Natural killer cell (primary cell): ENCODE measurements at regions not wholly inside any gene's neighbourhood (a gene's known extent, or its start where the extent isn't known, plus 50 kb on each side); places are given as distances from the start of the nearest gene placed in this dataset.

Experiments used
- ATAC-seq, 3 donors: fragments of 150-1000 bp in 2 of 3; fragments of 200-7000 bp in 1 of 3; cut with Tn5 transposase; 1 replicate in 1 of 3; 2 replicates in 2 of 3; pipeline ENCODE4 v1.10.0; 2021; ENCODE audit warnings: mild to moderate bottlenecking in 2 of 3, moderate library complexity in 2 of 3
- DNase-seq, 2 donors: peaks; one replicate each; pipeline versions ENCODE4 v3.0.0 to v3.0.0-alpha.2; 2013 to 2021; ENCODE audit warnings: mixed read lengths in 1 of 2
- H3K27ac ChIP-seq: one replicate; pipeline ENCODE4 v1.5.1; 2013; ENCODE audit warnings: mild to moderate bottlenecking, low read length
- H3K27me3 ChIP-seq: one replicate; pipeline ENCODE4 v1.6.1; 2013; ENCODE audit warnings: low read length; ENCODE audit not compliant: control insufficient read depth, insufficient read depth
- H3K36me3 ChIP-seq: one replicate; pipeline ENCODE4 v1.6.1; 2013; ENCODE audit warnings: low read length; ENCODE audit not compliant: control insufficient read depth, insufficient read depth
- H3K4me1 ChIP-seq: one replicate; pipeline ENCODE4 v1.6.1; 2013; ENCODE audit warnings: low read length; ENCODE audit not compliant: control insufficient read depth, insufficient read depth
- H3K4me3 ChIP-seq: one replicate; pipeline ENCODE4 v1.5.1; 2013; ENCODE audit warnings: low read length
- H3K9me3 ChIP-seq: one replicate; pipeline ENCODE4 v1.6.1; 2013; ENCODE audit warnings: low read length; ENCODE audit not compliant: control insufficient read depth, insufficient read depth
- H3K27ac Mint-ChIP-seq, 2 donors: one replicate each; pipeline ENCODE4 v1.8.0; 2022; ENCODE audit warnings: mild to moderate bottlenecking in 2 of 2, mixed read lengths in 2 of 2, moderate library complexity in 1 of 2
- H3K27me3 Mint-ChIP-seq, 2 donors: one replicate each; pipeline ENCODE4 v1.8.0; 2022; ENCODE audit warnings: low read depth in 2 of 2, mixed read lengths in 2 of 2
- H3K36me3 Mint-ChIP-seq: one replicate; pipeline ENCODE4 v1.8.0; 2022; ENCODE audit warnings: mixed read lengths
- H3K4me1 Mint-ChIP-seq, 2 donors: one replicate each; pipeline ENCODE4 v1.8.0; 2022; ENCODE audit warnings: mixed read lengths in 2 of 2
- H3K4me3 Mint-ChIP-seq: one replicate; pipeline ENCODE4 v1.8.0; 2022; ENCODE audit warnings: mild to moderate bottlenecking, moderate library complexity, mixed read lengths
- H3K9me3 Mint-ChIP-seq, 2 donors: one replicate each; pipeline ENCODE4 v1.8.0; 2022; ENCODE audit warnings: mixed read lengths in 2 of 2
- WGBS: methylation state at CpG from one replicate; pipeline ENCODE4 v1.1.7; 2013; ENCODE audit warnings: missing lambda C conversion rate; ENCODE audit not compliant: insufficient coverage; 5-methylcytosine and 5-hydroxymethylcytosine counted together
- intact Hi-C: fragments of 100-400 bp; cut with micrococcal nuclease; formaldehyde crosslinking; loops from one replicate; pipeline ENCODE4 v1.14.2; 2022
- TF ChIP-seq, protein P1 (sequence below): fragments of 200-600 bp; IDR thresholded peaks from one replicate; pipeline ENCODE4 v1.8.0; 2022; ENCODE audit warnings: antibody characterized with exemption

DNA sequence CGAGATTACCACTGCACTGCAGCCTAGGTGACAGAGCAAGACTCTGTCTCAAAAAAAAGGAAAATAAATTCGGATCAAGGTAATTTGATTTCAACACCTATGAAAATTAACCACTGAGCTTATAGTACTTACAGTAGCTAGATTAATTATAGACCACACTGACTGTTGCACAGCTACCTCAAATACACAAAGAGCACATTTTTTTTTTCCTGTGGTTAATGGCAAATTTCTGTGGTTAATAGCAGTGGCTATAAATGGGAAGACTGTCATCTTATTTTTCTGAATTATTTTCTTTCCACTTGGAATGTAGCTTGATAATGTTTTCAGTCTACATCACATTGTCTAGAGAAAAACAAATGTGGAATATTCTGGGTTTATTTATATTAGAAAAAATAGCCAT, 1661.6 kb upstream of the PCDH7 start:
- Histone ChIP-seq H3K36me3 (no peaks in the 10 kb centered on the region), H3K27me3 (no peaks in the 10 kb centered on the region), H3K27ac (no peak overlapping the region), H3K9me3 (peaks cover 4% of the 10 kb centered on the region), H3K4me3 (no peak overlapping the region), H3K4me1 (no peaks in the 10 kb centered on the region)
- H3K4me1 Mint-ChIP-seq = no peaks in the 10 kb centered on the region
- no peak overlapping the region for H3K27ac Mint-ChIP-seq
- intact Hi-C loops = no loop called here
- H3K9me3 Mint-ChIP-seq = peaks cover 0 to 7% of the 10 kb centered on the region in 2 donors
- TF ChIP-seq, protein P1, sequence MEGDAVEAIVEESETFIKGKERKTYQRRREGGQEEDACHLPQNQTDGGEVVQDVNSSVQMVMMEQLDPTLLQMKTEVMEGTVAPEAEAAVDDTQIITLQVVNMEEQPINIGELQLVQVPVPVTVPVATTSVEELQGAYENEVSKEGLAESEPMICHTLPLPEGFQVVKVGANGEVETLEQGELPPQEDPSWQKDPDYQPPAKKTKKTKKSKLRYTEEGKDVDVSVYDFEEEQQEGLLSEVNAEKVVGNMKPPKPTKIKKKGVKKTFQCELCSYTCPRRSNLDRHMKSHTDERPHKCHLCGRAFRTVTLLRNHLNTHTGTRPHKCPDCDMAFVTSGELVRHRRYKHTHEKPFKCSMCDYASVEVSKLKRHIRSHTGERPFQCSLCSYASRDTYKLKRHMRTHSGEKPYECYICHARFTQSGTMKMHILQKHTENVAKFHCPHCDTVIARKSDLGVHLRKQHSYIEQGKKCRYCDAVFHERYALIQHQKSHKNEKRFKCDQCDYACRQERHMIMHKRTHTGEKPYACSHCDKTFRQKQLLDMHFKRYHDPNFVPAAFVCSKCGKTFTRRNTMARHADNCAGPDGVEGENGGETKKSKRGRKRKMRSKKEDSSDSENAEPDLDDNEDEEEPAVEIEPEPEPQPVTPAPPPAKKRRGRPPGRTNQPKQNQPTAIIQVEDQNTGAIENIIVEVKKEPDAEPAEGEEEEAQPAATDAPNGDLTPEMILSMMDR = no peak
- ATAC-seq = no peak
- no peak overlapping the region for H3K4me3 Mint-ChIP-seq
- WGBS = 54% methylated on average over 2 of the region's 2 CpGs
- H3K36me3 Mint-ChIP-seq = no peaks in the 10 kb centered on the region
- no peak for DNase-seq
- H3K27me3 Mint-ChIP-seq = no peaks in the 10 kb centered on the region

DNA sequence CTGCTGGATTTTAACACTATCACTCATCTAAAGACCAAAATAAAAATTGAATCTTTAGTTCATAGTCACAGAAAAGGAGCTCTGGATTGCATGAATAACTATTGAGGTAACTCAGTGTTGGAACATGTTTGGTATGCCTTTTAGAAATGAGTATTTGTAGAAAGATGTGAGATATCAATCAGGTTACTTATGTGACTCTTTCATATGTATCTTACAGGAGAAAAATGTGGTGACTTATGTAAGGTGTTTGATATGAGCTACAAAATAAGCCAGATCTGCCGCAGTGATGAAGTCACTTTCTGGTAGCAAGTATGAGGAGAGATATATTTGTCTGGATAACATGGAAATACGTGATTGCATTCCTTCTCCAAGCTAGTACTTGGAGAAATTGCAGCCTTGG, 1653.3 kb upstream of the PCDH7 start:
- Histone ChIP-seq H3K4me1 (no peaks in the 10 kb centered on the region), H3K36me3 (no peaks in the 10 kb centered on the region), H3K4me3 (no peak overlapping the region), H3K27me3 (no peaks in the 10 kb centered on the region), H3K9me3 (peaks cover 4% of the 10 kb centered on the region), H3K27ac (no peak overlapping the region)
- DNase-seq (no peak), ATAC-seq (no peak)
- peaks cover 23% of the 10 kb centered on the region for H3K36me3 Mint-ChIP-seq
- no peak overlapping the region for H3K27ac Mint-ChIP-seq
- intact Hi-C loops = no loop called here
- H3K4me1 Mint-ChIP-seq = no peaks in the 10 kb centered on the region
- no peak overlapping the region for H3K4me3 Mint-ChIP-seq
- H3K27me3 Mint-ChIP-seq = no peaks in the 10 kb centered on the region
- H3K9me3 Mint-ChIP-seq = peaks cover 11 to 23% of the 10 kb centered on the region in 2 donors
- 52% methylated on average over 2 of the region's 2 CpGs for WGBS
- TF ChIP-seq, protein P1 = no peak

DNA sequence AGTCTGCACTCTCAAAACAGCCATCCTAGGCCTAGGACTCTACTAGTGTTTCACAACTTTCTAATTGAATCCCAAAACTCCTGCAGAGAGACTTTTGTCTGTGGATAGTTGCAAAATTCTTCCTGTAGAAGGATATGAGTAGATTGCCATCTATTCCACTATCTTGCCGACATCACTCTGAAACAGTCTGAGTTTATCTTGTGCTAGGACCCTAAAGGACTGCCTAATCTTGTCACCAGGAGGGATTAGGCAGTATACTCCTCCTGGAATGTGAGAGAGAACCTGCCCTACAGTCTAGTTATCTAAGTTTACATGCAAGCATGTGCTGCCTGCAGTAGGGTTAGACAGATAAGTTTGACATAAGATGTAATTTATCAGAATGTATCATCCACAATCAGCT, 1646.6 kb upstream of the PCDH7 start:
- H3K36me3 ChIP-seq = no peaks in the 10 kb centered on the region
- H3K27me3 Mint-ChIP-seq = no peaks in the 10 kb centered on the region
- DNase-seq = no peak
- no peak overlapping the region for H3K4me3 Mint-ChIP-seq
- no peak overlapping the region for H3K27ac Mint-ChIP-seq
- intact Hi-C loops = no loop called here
- peaks cover 15 to 38% of the 10 kb centered on the region in 2 donors for H3K9me3 Mint-ChIP-seq
- H3K4me3 ChIP-seq = no peak overlapping the region
- H3K27me3 ChIP-seq = no peaks in the 10 kb centered on the region
- peaks cover 21% of the 10 kb centered on the region for H3K36me3 Mint-ChIP-seq
- no peak for ATAC-seq
- H3K27ac ChIP-seq = no peak overlapping the region
- WGBS = 100% methylated on average over 1 of the region's 1 CpG
- no peaks in the 10 kb centered on the region for H3K4me1 ChIP-seq
- peaks cover 11% of the 10 kb centered on the region for H3K9me3 ChIP-seq
- TF ChIP-seq, protein P1 = no peak
- no peaks in the 10 kb centered on the region for H3K4me1 Mint-ChIP-seq

DNA sequence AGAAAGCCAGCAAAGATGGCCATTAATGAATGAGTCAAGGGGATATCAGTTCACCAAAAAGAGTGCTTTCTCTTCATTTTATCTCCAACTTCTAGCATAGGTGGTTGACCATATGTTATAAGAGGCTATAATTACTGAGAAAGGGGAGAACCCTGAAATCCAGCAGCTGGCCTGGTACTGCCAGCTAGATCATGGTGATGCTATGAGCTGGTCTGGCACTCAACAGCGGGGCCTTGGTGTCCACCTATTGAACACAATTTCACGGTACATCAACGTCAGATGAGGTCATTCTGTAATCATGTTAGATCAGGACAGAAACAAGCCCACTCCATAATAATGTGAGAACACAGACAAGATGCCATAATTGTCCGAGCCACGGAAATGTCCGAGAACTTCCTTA, 1644.8 kb upstream of the PCDH7 start:
- no peaks in the 10 kb centered on the region for H3K27me3 Mint-ChIP-seq
- no peak overlapping the region for H3K4me3 Mint-ChIP-seq
- H3K9me3 ChIP-seq = peaks cover 11% of the 10 kb centered on the region
- TF ChIP-seq, protein P1 = no peak
- no peaks in the 10 kb centered on the region for H3K4me1 ChIP-seq
- DNase-seq (no peak), ATAC-seq (no peak)
- no peaks in the 10 kb centered on the region for H3K36me3 ChIP-seq
- no peaks in the 10 kb centered on the region for H3K27me3 ChIP-seq
- intact Hi-C loops = no loop called here
- H3K4me1 Mint-ChIP-seq = no peaks in the 10 kb centered on the region
- H3K4me3 ChIP-seq = no peak overlapping the region
- WGBS = 94% methylated on average over 6 of the region's 6 CpGs
- H3K27ac Mint-ChIP-seq = no peak overlapping the region
- H3K27ac ChIP-seq = no peak overlapping the region
- H3K36me3 Mint-ChIP-seq = peaks cover 14% of the 10 kb centered on the region
- H3K9me3 Mint-ChIP-seq = peaks cover 14 to 29% of the 10 kb centered on the region in 2 donors
